Chondrocyte (in vitro differentiated cells): ENCODE measurements at regions not wholly inside any gene's neighbourhood (a gene's known extent, or its start where the extent isn't known, plus 50 kb on each side); places are given as distances from the start of the nearest gene placed in this dataset.

Experiments used
- DNase-seq: peaks from one replicate; pipeline ENCODE4 v3.0.0; 2021; ENCODE audit warnings: mixed read lengths, low spot score
- H3K27ac Mint-ChIP-seq: one replicate; pipeline ENCODE4 v1.8.0; 2021; ENCODE audit warnings: mild to moderate bottlenecking, moderate library complexity, mixed read lengths; ENCODE audit not compliant: unreplicated experiment
- H3K27me3 Mint-ChIP-seq: 2 replicates; pipeline ENCODE4 v1.8.0; 2021; ENCODE audit warnings: low read depth, mixed read lengths
- H3K36me3 Mint-ChIP-seq: 2 replicates; pipeline ENCODE4 v1.8.0; 2021; ENCODE audit warnings: low read depth, mixed read lengths
- H3K4me1 Mint-ChIP-seq: 2 replicates; pipeline ENCODE4 v1.8.0; 2021; ENCODE audit warnings: low read depth, mild to moderate bottlenecking, mixed read lengths
- H3K4me3 Mint-ChIP-seq: one replicate; pipeline ENCODE4 v1.8.0; 2021; ENCODE audit warnings: mild to moderate bottlenecking, moderate library complexity, mixed read lengths; ENCODE audit not compliant: unreplicated experiment
- H3K9me3 Mint-ChIP-seq: 2 replicates; pipeline ENCODE4 v1.8.0; 2021; ENCODE audit warnings: low read depth, mixed read lengths
- CTCF ChIP-seq: fragments of 200-600 bp; sonication (generic); IDR thresholded peaks from 2 replicates; pipeline ENCODE4 v1.5.0; 2021; ENCODE audit warnings: antibody characterized with exemption, mild to moderate bottlenecking, moderate library complexity

GRCh38 chr2:220654322-220654721, 917.8 kb downstream of the EPHA4 start:
- Mint-ChIP-seq H3K4me3 (no peak overlapping the region), H3K9me3 (no peaks in the 10 kb centered on the region), H3K36me3 (no peaks in the 10 kb centered on the region), H3K4me1 (no peaks in the 10 kb centered on the region), H3K27me3 (peaks cover 11% of the 10 kb centered on the region), H3K27ac (no peak overlapping the region)
- DNase-seq: no peak
- no peak for TF ChIP-seq CTCF

GRCh38 chr2:220660277-220661145, 911.6 kb downstream of the EPHA4 start:
- H3K4me1 Mint-ChIP-seq: no peaks in the 10 kb centered on the region
- TF ChIP-seq CTCF: no peak
- H3K27ac Mint-ChIP-seq: no peak overlapping the region
- no peak overlapping the region for H3K4me3 Mint-ChIP-seq
- H3K9me3 Mint-ChIP-seq: no peaks in the 10 kb centered on the region
- no peak for DNase-seq
- H3K36me3 Mint-ChIP-seq: no peaks in the 10 kb centered on the region
- H3K27me3 Mint-ChIP-seq: peaks cover 2% of the 10 kb centered on the region

GRCh38 chr2:220662431-220662830, 909.7 kb downstream of the EPHA4 start:
- no peaks in the 10 kb centered on the region for H3K4me1 Mint-ChIP-seq
- no peak for DNase-seq
- H3K9me3 Mint-ChIP-seq: no peaks in the 10 kb centered on the region
- no peak overlapping the region for H3K4me3 Mint-ChIP-seq
- no peak for TF ChIP-seq CTCF
- no peaks in the 10 kb centered on the region for H3K27me3 Mint-ChIP-seq
- H3K36me3 Mint-ChIP-seq: no peaks in the 10 kb centered on the region
- no peak overlapping the region for H3K27ac Mint-ChIP-seq

- no peaks in the 10 kb centered on the region for H3K27me3 Mint-ChIP-seq
- TF ChIP-seq CTCF: no peak
- H3K4me1 Mint-ChIP-seq: no peaks in the 10 kb centered on the region
- no peak for DNase-seq
- no peaks in the 10 kb centered on the region for H3K9me3 Mint-ChIP-seq
- H3K36me3 Mint-ChIP-seq: no peaks in the 10 kb centered on the region
- H3K4me3 Mint-ChIP-seq: no peak overlapping the region
- H3K27ac Mint-ChIP-seq: no peak overlapping the region
Measured at GRCh38 chr2:220663065-220663464, 909.0 kb downstream of the EPHA4 start.

- peaks cover 3% of the 10 kb centered on the region for H3K36me3 Mint-ChIP-seq
- peaks cover 9% of the 10 kb centered on the region for H3K9me3 Mint-ChIP-seq
- no peak for TF ChIP-seq CTCF
- no peak overlapping the region for H3K4me3 Mint-ChIP-seq
- H3K27me3 Mint-ChIP-seq: no peaks in the 10 kb centered on the region
- no peak for DNase-seq
- no peak overlapping the region for H3K27ac Mint-ChIP-seq
- H3K4me1 Mint-ChIP-seq: no peaks in the 10 kb centered on the region
Measured at GRCh38 chr2:220664272-220665107, 907.6 kb downstream of the EPHA4 start.
